NOMO-1 treated with dmso at 0.1 percent for 144 hours (cell line): ENCODE measurements at regions not wholly inside any gene's neighbourhood (a gene's known extent, or its start where the extent isn't known, plus 50 kb on each side); places are given as distances from the start of the nearest gene placed in this dataset.

Source experiments
- DNase-seq: peaks from one replicate; lab custom pipeline; 2025; ENCODE audit not compliant: unreplicated experiment; lab: John Stamatoyannopoulos, UW

DNA sequence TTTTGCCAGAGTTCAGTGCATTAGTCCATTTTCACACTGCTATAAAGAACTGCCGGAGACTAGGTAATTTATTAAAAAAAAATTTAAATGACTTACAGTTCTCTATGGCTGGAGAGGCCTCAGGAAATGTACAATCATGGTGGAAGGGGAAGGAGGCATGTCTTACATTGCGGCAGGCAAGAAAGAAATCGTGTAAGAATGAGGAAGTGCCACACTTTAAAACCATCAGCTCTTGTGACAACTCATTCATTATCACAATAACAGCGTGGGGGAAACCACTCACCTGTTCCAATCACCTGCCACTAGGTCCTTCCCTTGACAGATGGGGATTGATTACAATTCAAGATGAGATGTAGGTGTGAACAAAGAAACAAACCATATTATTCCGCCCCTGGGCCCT, 1361.4 kb downstream of the NSUN3 start:
- peak; percentile 55 for DNase-seq

DNA sequence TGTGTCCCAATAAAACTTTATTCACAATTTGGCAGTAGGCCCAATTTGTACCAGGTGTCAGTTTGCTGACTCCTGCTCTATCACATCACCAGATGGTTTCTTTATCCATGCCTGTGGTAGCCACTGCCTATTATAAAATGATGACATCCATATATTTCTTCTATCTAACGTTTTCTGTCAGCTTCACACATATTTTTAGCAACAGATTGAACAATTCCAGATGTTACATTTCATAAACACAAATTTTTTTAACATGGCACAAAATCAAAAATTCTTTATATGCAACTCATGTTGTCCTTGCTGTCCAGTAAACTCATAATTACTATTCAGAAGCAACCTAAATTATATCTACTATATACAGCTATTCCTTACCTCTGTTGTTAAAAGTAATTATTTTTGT, 1371.6 kb downstream of the NSUN3 start:
- no peak for DNase-seq

DNA sequence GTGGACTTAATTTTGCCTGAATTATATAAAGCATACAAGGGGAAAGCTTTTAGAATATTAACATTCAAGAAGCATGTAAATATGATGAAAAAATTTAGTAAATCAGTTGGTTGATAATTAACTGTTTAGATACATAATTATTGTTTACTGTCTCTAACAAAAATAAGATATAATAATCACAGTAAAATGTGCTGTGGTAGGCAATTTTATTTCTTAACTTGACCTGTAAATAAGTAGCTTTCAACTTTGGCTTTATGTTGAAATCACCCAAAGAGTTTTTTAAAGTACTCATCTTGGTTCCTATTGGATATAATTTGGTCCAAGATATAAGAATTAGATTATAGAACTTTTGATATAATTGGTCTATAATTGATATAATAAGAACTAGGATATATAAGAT, 1374.5 kb downstream of the NSUN3 start:
- no peak for DNase-seq

DNA sequence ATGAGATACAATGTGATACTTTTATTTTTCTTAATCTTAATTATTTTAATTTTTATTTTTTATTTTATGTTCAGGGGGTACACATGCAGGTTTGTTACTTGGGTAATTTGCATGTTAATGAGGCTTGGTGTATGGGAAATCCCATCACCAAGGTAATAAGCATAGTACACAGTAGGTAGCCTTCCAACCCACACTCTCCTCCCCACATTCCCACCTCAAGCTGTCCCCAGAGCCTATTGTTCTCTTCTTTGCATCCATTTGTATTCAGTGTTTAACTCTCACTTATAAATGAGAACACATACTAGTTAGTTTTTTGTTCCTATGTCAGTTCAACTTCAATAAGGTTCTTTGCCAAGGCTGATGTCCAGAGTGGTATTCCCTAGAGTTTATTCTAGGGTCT, 1375.4 kb downstream of the NSUN3 start:
- DNase-seq: no peak

DNA sequence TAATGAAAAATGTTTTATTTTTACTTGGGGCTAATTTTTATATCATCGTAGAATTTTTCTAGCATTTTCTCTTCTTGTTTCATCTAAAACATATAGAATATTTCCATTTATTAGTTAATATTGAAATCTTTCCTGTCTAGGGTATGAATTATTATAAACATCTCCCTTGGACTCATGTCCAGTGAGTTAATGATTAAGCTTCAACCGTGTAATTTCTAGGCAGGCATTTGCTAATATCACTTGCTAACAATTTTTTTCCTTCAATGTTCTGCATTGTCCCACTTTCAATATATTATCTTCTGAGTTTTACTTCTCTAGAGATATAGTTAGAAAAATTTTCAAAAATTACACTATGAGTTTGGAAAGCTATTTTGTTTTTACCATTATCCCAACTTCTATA, 1371.6 kb upstream of the EPHA6 start:
- DNase-seq: no peak

DNA sequence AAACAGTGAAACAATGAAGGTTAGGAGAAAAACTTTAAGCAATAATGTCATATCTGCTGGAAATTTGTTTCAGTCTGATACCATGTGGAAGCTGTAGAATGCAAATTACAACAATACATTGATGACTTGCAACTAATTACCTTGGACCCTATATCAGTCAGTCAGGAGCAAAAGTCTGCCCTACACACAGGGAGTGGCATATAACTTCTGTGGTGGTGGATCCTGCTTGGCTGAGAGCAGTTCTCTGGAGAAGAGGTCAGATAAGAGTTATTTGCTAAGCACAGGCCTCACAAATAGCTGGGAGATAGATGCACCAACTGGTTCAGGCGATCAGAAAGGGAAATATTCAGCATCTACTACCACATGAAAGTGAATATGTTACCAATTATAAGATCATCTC, 1364.6 kb upstream of the EPHA6 start:
- DNase-seq: no peak

DNA sequence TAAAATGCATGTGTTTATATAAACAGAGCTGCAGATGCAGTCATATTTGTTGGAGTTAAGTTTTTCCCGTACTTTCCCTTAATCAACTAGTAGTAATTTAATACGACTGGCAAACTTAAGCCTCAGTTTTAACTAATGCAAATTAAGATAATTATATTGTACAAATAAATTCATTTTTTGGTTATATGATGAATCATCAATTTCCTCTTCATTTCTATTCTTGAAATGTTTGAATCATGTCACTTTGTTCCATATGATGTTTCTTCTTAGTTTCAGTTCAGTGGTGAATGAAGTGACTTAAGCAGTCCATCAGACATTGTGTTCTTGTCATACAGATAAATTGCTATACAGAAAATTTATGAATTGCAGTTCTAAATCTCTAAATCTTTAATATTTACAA, 1361.2 kb upstream of the EPHA6 start:
- DNase-seq: no peak

DNA sequence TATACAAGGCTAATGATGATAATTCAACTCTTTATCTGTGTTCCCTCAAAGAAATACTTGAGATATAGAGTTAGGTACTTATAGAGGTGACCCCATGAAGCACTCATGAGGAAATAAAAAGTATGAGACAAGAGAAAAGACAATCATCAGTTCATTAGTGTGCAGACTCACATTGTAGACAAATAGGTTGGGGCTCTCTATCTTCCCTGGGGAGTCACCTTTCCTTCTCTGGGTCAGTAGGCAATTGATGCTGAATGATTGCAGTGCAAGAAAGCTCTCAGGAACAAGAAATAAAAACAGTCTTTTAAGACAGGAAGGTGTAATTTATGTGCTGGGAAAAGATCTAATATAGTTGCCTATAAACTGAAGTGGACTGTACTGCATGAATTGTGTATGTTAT, 1357.6 kb upstream of the EPHA6 start:
- DNase-seq: no peak

DNA sequence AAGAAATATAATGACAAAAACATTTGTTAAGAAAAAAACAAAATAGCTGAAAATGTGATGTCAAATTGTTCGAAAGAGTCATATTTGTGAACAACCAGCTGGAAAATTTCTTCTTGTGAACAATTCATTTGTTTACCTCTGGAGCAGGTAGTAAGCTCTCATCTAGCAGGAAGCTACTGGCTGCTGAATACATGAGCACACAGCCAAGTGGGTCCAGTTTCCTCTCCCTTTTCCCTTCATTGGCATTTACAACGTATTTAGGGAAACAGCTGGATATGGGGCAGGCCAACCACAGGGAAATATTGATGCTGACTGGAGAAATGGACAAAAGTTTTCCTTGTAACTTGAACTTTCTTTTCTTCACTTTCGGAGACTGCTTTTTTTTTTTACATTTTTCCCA, 1354.7 kb upstream of the EPHA6 start:
- DNase-seq: no peak

DNA sequence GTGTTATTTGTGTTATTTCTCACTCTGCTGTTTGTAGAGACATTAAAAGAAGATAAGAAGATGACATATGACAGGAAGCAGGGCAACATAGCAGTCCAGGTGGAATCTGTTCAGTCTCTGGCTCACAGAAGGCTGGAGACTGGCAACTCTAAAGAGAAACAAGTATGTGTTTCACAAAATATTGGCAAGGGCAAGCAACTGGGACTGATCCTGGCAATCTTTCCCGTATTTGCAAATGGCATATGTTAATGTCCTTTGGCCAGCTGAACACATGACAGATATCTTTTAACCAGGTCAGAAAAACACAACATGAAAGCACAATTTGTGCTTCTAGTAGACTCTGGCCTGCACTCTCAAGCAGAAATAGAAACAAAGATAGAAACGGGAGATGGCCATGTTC, 1354.1 kb upstream of the EPHA6 start:
- no peak for DNase-seq

DNA sequence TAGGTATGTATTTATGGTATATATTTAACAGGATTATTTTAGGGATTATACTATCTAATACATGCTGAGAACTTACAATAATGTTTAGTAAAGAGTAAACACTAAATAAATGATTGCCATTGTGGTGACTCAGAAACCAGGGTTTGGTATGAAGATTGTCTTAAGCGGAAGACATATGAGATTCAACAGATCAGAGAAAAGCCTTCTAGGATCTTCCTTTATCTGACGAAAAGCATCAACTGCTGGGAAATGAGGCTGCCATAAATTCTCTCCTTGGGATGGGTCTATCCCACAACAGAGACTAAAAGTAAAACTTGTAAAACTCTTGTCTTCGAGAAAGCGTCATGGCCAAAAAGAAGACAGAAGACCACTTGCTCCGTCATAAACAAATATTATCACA, 1352.2 kb upstream of the EPHA6 start:
- DNase-seq: no peak

DNA sequence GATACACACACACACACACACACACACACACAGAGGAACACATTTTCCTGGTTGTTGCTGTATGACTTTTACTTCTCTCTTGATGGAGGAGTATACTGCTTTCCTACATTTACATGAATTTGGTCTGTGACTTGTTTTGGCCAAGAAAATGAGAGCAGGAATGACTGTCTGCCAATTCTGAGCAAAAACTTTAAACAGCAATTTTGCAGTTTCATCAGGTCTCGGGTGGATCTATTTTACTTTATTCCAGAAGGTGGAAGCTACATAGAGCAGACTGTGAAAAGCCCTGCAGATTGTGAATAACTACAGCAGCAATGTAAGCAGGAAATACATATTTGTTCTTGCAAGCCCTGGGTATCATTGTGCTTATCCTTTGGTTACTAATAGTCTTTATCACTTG, 1350.0 kb upstream of the EPHA6 start:
- no peak for DNase-seq

DNA sequence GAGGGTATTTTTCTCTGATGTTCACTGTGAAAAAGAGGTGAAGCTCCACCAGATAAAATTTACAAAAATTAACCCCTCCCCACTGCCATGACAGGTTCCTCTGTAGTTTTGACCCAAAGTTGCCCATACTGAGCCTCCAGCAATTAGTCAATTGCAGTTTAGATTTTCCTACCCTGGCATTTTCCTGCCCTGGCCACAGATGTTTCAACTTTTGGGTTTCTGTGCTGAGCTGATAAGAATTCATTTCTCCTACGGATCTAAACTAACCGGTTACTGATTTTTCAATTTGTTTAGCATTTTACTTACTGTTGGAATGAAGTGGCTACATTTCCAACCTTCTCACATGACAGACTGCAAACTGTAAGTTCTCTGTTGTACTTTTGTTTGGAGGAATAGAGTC, 1346.1 kb upstream of the EPHA6 start:
- DNase-seq: no peak

DNA sequence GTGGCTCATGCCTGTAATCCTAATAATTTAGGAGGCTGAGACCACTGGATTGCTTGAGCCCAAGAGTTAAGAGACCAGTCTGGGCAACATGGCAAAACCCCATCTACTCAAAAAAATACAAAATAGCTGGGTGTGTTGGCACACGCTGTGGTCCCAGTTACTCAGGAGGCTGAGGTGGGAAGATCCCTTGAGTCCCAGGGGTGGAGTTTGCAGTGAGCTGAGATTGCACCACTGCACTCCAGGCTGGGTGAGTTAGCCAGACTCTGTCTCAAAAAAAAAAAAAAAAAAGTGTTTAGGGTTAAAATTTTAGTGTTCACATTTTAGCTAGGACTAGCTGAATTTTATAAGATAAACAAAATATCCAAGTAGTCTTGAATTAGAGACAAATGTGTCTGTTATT, 1340.1 kb upstream of the EPHA6 start:
- DNase-seq: no peak

DNA sequence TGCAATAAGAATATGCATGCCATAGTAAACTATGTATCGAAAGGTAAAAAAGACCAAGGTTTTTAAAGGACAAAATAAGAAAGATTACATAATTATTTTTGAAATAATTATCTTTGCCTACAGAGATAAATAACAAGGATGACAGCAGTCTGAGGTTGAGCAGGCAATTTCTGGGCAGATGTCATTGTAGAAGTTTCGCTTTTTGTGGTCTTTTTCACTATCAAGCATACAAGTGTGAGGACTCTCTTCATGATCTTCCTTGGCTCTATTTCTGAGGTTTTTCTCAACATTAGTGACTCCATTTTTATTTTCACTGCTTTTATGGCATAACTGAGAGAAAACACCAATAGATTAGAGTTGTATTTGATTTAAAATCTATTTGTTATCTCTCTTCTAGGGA, 1337.9 kb upstream of the EPHA6 start:
- DNase-seq: no peak

DNA sequence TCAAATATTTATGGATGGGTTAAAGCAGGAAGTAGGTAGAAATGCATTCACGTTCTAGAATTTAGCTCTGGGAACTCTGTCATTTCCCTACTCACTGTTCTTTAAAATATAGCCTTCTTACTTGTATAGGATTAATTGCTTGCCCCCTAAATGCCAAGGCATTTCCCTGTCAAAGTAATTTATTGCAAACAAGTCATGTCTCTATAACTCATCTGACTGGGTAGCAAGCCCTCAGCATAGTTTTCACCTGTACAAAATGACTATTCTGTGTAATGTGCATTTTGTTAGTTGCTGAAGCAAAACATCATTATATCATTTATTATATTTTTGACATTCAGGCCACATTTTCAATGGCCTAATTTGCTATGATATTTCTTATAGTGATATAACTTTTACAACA, 1308.2 kb upstream of the EPHA6 start:
- no peak for DNase-seq

DNA sequence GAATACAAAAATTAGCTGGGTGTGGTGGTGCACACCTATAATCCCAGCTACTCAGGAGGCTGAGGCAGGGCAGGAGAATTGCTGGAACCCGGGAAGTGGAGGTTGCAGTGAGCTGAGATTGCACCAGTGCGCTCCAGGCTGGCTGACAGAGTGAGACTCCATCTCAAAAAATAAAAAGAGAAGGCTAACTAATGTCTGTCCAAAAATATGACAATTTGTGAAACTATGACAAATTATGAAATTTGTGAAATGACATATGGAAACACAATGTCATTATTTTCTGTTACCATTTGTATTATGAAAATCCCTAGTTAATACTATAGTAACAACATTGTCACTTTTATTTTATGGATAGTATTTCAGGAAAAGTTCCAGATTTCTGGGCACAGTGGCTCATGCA, 1306.3 kb upstream of the EPHA6 start:
- DNase-seq: no peak

DNA sequence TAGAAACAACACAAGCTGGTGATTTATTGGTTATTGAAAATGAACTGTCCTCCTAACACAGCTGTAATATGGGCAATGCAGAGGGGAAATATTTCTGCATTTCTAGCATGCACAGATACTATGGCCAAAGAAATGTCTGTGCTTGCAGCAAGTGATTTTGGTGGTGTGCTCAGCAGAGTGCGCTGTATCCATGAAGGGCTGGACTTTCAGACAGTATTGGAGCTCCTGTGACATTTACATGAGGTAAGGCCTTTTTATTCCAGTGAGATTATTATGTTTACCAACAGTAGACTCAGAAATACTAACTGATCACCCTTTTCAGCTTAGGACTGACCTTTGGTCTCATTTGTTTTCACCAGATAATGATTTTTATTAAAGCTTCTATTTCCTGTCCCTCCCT, 1302.6 kb upstream of the EPHA6 start:
- no peak for DNase-seq

DNA sequence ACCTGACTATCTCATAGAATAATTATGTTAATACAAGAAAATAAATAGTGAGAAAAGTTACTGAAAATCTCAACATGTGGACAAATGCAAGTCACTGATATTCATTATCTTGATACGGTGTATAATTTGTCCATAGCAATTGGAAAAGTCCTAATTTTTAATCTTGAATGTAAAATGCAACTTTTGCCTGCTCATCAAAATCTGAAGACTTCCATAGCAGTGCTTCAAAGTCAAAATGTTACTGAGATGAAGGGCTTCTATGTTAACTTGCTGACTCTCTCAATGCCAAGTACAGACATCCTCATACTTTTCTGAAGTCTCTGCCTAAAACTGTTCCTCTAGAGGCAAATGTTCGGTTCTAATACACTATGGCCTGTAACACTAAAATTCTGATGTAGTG, 1300.1 kb upstream of the EPHA6 start:
- no peak for DNase-seq

DNA sequence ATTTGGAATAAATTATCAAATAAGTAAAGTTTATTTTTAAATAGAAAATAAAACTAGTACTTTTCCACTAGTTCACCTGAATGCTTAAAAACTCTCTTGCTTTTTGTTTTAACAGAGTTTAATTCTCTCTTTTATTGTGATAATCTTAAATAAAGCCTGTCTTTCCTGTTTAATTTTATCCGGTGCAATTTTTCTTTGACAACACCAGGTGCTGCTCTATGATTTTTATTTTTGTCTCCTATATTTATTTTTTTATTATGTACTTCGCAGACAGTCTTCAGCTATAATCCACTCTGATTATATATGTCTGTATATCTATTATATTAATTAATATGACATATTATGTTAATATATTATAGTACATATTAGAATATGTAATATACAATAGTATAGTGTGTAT, 1293.0 kb upstream of the EPHA6 start:
- no peak for DNase-seq

DNA sequence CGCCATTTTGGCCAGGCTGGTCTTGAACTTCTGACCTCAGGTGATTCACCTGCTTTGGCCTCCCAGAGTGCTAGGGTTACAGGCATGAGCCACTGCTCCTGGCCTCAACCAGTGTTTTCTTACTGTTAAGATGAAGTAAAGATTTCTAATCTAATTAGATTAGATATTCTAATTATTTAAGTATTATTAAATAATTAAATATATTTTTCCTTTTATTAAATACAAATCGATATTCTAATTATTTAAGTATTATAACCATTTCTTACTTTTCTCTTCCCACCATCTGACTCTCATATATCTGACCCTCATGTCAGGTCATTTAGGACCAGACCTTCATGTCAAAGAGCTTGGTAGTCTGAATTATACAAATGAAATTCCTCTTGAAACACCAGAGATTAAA, 1291.9 kb upstream of the EPHA6 start:
- DNase-seq: no peak

DNA sequence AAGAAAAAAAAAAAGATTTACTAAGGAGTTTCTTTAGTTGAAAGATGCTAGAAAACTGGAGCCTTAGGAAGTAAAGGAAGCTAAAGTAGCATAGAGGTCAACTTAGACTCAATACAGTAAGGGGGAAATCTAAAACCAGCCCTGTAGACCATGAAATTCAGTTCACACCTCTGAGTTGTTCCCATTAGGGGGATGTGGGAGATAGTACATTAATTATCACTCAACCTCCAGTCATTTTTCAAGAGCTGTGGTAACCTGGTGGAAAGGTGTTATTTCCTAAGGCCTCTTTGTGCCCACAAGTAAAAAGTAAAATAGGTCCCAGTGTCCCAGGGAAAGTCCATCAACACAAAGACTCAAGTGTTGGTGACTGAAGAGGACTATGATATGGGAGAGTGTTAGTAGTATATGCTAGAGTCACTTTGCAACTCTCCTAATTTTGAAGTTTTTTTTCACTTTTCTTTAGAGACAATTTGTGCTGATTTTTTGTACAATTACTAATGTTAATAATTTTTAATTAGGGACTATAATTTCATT, 1274.4 kb upstream of the EPHA6 start:
- no peak for DNase-seq

DNA sequence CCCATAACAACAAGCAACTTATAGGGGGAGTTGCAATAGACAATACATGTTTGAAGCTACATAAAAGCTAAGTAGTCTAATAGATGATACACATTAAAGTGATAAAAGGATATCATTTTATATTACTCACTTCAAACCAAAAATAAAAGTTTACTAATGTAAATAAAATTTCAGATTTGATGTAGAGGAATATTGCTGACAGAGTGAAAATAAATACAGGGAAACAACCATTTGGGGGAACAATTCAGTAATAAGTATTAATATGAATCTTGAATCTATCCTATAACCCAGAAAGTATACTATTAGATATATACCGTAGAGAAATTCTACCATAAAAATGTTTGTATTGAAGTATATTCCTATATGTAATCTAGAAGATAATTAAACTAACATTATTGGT, 1248.9 kb upstream of the EPHA6 start:
- no peak for DNase-seq

DNA sequence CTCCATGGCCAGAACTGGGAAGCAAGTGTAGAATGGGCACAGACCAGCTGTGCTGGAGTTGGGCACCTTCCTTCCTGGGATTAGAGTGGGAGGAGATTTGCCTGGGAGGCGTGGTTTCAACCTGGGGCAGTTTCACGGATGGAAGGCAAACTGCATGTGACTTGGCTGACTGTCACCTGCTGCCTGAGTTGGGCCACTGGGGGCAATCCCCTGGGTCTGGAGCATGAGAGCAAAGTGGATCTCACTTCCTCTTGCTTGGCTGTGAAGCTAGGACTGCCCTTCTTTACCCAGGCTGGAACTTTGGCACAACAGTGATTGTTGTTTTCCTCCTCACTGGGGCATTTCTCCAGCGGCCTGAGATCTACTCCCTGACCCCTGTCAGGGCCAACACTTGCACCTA, 1247.0 kb upstream of the EPHA6 start:
- DNase-seq: no peak
